ENCODE measurements at regions not wholly inside any gene's neighbourhood (a gene's known extent, or its start where the extent isn't known, plus 50 kb on each side); places are given as distances from the start of the nearest gene placed in this dataset.

DNA sequence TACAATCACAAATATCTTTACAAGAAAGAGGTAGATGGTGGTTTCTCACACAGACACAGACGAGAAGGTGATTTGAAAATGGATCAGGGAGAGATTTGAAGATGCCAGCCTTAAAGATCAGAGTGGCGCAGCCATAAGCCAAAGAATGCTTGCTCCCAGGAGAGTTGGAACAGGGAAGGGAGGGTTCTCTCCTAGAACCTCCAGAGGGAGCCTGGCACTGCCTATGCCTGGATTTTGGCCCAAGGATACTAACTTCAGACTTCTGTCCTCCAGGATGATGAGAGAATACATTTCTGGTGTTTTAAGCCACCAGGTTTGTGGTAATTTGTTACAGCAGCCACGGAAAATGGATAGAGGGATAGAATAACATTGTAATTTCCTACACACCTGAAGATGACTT lies 279.1 kb downstream of the FAM43A start:
- TF ChIP-seq POLR2AphosphoS5 (IDR thresholded peaks at IDR 0.05; ENCODE audit: low read depth, low read length) (no peak), POLR2A (IDR thresholded peaks at IDR 0.05; ENCODE audit: low read depth, low read length) (no peak)
